ENCODE measurements at regions not wholly inside any gene's neighbourhood (a gene's known extent, or its start where the extent isn't known, plus 50 kb on each side); places are given as distances from the start of the nearest gene placed in this dataset.

DNA sequence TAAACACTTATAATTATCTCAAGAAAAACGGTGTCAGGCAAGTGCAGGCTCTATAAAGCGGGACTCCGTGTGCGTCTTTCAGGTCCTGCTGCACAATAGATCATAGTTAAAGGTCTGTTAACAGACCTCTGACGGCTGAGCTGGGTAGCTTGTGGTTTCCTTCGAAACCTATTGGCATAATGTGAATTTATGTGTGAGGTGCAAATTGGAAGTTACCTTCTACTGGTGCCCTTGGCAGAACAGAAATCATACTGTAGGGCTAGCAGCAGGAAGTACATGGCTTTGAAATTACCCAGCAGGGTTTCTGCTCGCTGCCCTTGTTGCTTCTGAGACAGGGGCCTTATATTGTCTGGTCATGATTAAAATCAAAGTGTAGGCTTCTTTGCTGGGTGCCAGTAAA is 216.4 kb upstream of the HAND2 start:
- no peak for DNase-seq
- ATAC-seq (ENCODE audit: low FRiP score in 2 of 2) = no peak
- H3K4me3 ChIP-seq = no peak overlapping the region

DNA sequence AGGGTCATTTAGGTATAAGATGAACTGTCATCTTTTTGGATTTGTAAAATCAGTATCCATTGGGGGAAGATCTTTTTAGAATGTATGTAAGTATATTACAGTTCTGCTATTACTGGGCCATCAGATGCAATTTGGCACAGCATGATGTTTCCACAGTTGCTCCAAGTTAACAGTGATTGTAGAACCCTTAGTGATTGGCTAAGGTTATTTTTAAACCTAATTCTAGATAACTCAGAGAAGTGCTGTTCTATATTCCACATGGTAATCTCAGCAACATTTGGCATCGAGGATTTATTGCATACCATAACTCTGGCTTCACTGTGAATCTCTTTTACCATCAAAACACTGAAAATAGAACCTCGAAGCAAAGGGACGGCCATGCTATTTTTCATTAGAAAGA is 215.7 kb upstream of the HAND2 start:
- Histone ChIP-seq H3K9me3 (no peaks in the 10 kb centered on the region), H3K36me3 (no peaks in the 10 kb centered on the region), H3K27me3 (no peaks in the 10 kb centered on the region), H3K4me3 (no peak overlapping the region), H3K27ac (no peak overlapping the region), H3K4me1 (no peaks in the 10 kb centered on the region)
- ATAC-seq (ENCODE audit: low FRiP score in 2 of 2) = no peak
- DNase-seq = no peak
- WGBS, 2 donors = 77% methylated on average over 3 of the region's 3 CpGs
- TF ChIP-seq, protein P1, sequence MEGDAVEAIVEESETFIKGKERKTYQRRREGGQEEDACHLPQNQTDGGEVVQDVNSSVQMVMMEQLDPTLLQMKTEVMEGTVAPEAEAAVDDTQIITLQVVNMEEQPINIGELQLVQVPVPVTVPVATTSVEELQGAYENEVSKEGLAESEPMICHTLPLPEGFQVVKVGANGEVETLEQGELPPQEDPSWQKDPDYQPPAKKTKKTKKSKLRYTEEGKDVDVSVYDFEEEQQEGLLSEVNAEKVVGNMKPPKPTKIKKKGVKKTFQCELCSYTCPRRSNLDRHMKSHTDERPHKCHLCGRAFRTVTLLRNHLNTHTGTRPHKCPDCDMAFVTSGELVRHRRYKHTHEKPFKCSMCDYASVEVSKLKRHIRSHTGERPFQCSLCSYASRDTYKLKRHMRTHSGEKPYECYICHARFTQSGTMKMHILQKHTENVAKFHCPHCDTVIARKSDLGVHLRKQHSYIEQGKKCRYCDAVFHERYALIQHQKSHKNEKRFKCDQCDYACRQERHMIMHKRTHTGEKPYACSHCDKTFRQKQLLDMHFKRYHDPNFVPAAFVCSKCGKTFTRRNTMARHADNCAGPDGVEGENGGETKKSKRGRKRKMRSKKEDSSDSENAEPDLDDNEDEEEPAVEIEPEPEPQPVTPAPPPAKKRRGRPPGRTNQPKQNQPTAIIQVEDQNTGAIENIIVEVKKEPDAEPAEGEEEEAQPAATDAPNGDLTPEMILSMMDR (IDR thresholded peaks at IDR 0.05) = no peak
- no peak for TF ChIP-seq EP300 (IDR thresholded peaks at IDR 0.05)
- no peak for TF ChIP-seq POLR2AphosphoS5 (IDR thresholded peaks at IDR 0.05)
- no peak for TF ChIP-seq POLR2A (IDR thresholded peaks at IDR 0.05)

More for the DNA sequence above, 216.4 kb upstream of the HAND2 start:
- Histone ChIP-seq H3K36me3 (no peaks in the 10 kb centered on the region), H3K4me1 (no peaks in the 10 kb centered on the region), H3K9me3 (no peaks in the 10 kb centered on the region), H3K27ac (no peak overlapping the region), H3K27me3 (no peaks in the 10 kb centered on the region)
- TF ChIP-seq, protein P1 (IDR thresholded peaks at IDR 0.05) = no peak
- TF ChIP-seq POLR2A (IDR thresholded peaks at IDR 0.05) (no peak), EP300 (IDR thresholded peaks at IDR 0.05) (no peak), POLR2AphosphoS5 (IDR thresholded peaks at IDR 0.05) (no peak)
- 56 to 69% methylated on average over 7 of the region's 7 CpGs for WGBS, 2 donors

DNA sequence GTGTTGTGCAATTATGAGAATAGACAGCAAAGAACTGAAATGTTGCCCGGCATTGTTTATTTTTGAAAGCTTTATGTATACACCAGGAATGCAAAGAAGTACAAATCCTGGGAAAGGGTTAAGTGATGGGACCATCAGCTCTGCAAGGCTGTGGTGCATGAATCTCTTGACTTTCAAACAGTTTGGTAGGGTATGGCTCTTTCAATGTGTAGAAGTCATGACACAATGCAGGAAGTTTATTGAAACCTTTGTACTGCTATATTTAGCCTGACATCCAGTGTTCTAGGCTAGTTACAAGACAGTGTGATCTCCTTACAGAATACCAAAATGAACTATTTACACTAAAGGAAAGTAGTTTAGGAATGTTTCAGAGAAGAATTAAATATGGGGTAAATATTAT is 206.8 kb upstream of the HAND2 start:
- TF ChIP-seq EP300 (IDR thresholded peaks at IDR 0.05) (no peak), POLR2AphosphoS5 (IDR thresholded peaks at IDR 0.05) (no peak), POLR2A (IDR thresholded peaks at IDR 0.05) (no peak)
- TF ChIP-seq, protein P1 (IDR thresholded peaks at IDR 0.05) = no peak
- Histone ChIP-seq H3K36me3 (no peaks in the 10 kb centered on the region), H3K4me3 (no peak overlapping the region), H3K27ac (no peak overlapping the region), H3K27me3 (no peaks in the 10 kb centered on the region), H3K9me3 (no peaks in the 10 kb centered on the region), H3K4me1 (no peaks in the 10 kb centered on the region)
- ATAC-seq (ENCODE audit: low FRiP score in 2 of 2) = no peak
- DNase-seq = no peak
- WGBS, 2 donors = 44 to 82% methylated on average over 1 of the region's 1 CpG

DNA sequence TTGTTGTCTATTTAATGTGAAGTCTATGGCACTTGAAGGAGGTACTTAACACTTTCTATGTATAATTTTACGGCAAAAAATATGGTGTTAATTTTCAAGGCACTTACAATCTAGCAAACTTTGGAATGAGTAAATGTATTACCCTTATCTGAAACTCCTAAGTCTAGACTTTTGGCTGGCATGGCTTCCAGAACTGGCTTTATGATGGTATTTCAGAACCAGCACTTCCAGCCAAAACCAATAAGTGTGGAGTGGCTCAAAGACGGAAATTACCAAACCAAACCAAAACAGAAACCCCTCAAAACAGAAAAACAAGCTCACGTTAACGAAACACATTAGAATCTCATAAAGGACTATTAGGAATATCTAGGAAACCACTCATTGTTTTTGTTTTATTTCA is 205.6 kb upstream of the HAND2 start:
- no peak for TF ChIP-seq POLR2A (IDR thresholded peaks at IDR 0.05)
- TF ChIP-seq EP300 (IDR thresholded peaks at IDR 0.05) = no peak
- TF ChIP-seq, protein P1 (IDR thresholded peaks at IDR 0.05) = no peak
- no peaks in the 10 kb centered on the region for H3K36me3 ChIP-seq
- H3K9me3 ChIP-seq = no peaks in the 10 kb centered on the region
- DNase-seq (no peak), ATAC-seq (ENCODE audit: low FRiP score in 2 of 2) (no peak)
- 74 to 83% methylated on average over 4 of the region's 4 CpGs for WGBS, 2 donors
- no peaks in the 10 kb centered on the region for H3K4me1 ChIP-seq
- H3K4me3 ChIP-seq = no peak overlapping the region
- H3K27ac ChIP-seq = no peak overlapping the region
- H3K27me3 ChIP-seq = no peaks in the 10 kb centered on the region

DNA sequence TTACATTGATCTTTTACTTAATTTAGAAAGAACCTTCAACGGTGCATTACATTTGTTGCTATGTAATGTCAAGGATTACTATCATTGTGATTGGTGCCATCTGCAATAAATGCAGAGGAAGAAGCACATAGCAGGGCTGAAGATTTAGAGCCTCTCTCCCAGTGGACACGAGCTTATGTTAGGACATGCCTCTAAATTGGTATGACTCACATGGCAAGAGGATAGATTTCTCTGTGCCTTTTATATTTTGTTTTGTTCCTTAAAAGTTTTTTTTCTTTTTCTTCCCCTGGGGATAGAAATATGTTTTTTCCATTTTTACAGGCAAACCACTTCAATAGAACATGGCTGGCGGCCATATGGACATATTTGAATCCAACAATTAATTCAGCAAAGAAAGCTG is 205.0 kb upstream of the HAND2 start:
- Histone ChIP-seq H3K9me3 (no peaks in the 10 kb centered on the region), H3K27ac (no peak overlapping the region), H3K27me3 (no peaks in the 10 kb centered on the region), H3K36me3 (no peaks in the 10 kb centered on the region), H3K4me3 (no peak overlapping the region), H3K4me1 (no peaks in the 10 kb centered on the region)
- 73 to 76% methylated on average over 3 of the region's 3 CpGs for WGBS, 2 donors
- DNase-seq (no peak), ATAC-seq (ENCODE audit: low FRiP score in 2 of 2) (no peak)
- TF ChIP-seq, protein P1 (IDR thresholded peaks at IDR 0.05) = no peak
- TF ChIP-seq POLR2AphosphoS5 (IDR thresholded peaks at IDR 0.05) (no peak), POLR2A (IDR thresholded peaks at IDR 0.05) (no peak), EP300 (IDR thresholded peaks at IDR 0.05) (no peak)
